ENCODE measurements at regions not wholly inside any gene's neighbourhood (a gene's known extent, or its start where the extent isn't known, plus 50 kb on each side); places are given as distances from the start of the nearest gene placed in this dataset.

- TF ChIP-seq GATA3 (IDR thresholded peaks at IDR 0.05; ENCODE audit: low read depth, low read length) (no peak), GATA2 (IDR thresholded peaks at IDR 0.05; ENCODE audit: low read depth, low read length) (no peak)
Observed at GRCh38 chr5:155134130-155134529, 120.6 kb downstream of the KIF4B start.

GRCh38 chr5:155136216-155136850 lies 122.8 kb downstream of the KIF4B start:
- no peak for TF ChIP-seq GATA2 (IDR thresholded peaks at IDR 0.05; ENCODE audit: low read depth, low read length)
- TF ChIP-seq GATA3 (IDR thresholded peaks at IDR 0.05; ENCODE audit: low read depth, low read length) = no peak

GRCh38 chr5:155137683-155138082 lies 124.1 kb downstream of the KIF4B start:
- TF ChIP-seq GATA2 (IDR thresholded peaks at IDR 0.05; ENCODE audit: low read depth, low read length) (no peak), GATA3 (IDR thresholded peaks at IDR 0.05; ENCODE audit: low read depth, low read length) (no peak)

GRCh38 chr5:155140646-155141045 lies 127.1 kb downstream of the KIF4B start:
- TF ChIP-seq GATA3 (IDR thresholded peaks at IDR 0.05; ENCODE audit: low read depth, low read length) (no peak), GATA2 (IDR thresholded peaks at IDR 0.05; ENCODE audit: low read depth, low read length) (no peak)

GRCh38 chr5:155144956-155145355 lies 131.4 kb downstream of the KIF4B start:
- no peak for TF ChIP-seq GATA2 (IDR thresholded peaks at IDR 0.05; ENCODE audit: low read depth, low read length)
- no peak for TF ChIP-seq GATA3 (IDR thresholded peaks at IDR 0.05; ENCODE audit: low read depth, low read length)

GRCh38 chr5:155147222-155147621 lies 133.7 kb downstream of the KIF4B start:
- no peak for TF ChIP-seq GATA3 (IDR thresholded peaks at IDR 0.05; ENCODE audit: low read depth, low read length)
- no peak for TF ChIP-seq GATA2 (IDR thresholded peaks at IDR 0.05; ENCODE audit: low read depth, low read length)

- no peak for TF ChIP-seq GATA3 (IDR thresholded peaks at IDR 0.05; ENCODE audit: low read depth, low read length)
Observed at GRCh38 chr5:155148694-155149093, 135.1 kb downstream of the KIF4B start.

GRCh38 chr5:155150012-155150411 lies 136.5 kb downstream of the KIF4B start:
- no peak for TF ChIP-seq GATA2 (IDR thresholded peaks at IDR 0.05; ENCODE audit: low read depth, low read length)
- no peak for TF ChIP-seq GATA3 (IDR thresholded peaks at IDR 0.05; ENCODE audit: low read depth, low read length)

- TF ChIP-seq GATA3 (IDR thresholded peaks at IDR 0.05; ENCODE audit: low read depth, low read length) (no peak), GATA2 (IDR thresholded peaks at IDR 0.05; ENCODE audit: low read depth, low read length) (no peak)
Observed at GRCh38 chr5:155154973-155155372, 141.4 kb downstream of the KIF4B start.

GRCh38 chr5:155167736-155168135 lies 154.2 kb downstream of the KIF4B start:
- TF ChIP-seq GATA3 (IDR thresholded peaks at IDR 0.05; ENCODE audit: low read depth, low read length) = no peak
- no peak for TF ChIP-seq GATA2 (IDR thresholded peaks at IDR 0.05; ENCODE audit: low read depth, low read length)

GRCh38 chr5:155181542-155181941 lies 168.0 kb downstream of the KIF4B start:
- TF ChIP-seq GATA3 (IDR thresholded peaks at IDR 0.05; ENCODE audit: low read depth, low read length) (no peak), GATA2 (IDR thresholded peaks at IDR 0.05; ENCODE audit: low read depth, low read length) (no peak)

- TF ChIP-seq GATA2 (IDR thresholded peaks at IDR 0.05; ENCODE audit: low read depth, low read length) (no peak), GATA3 (IDR thresholded peaks at IDR 0.05; ENCODE audit: low read depth, low read length) (no peak)
Observed at GRCh38 chr5:155189476-155189875, 175.9 kb downstream of the KIF4B start.

GRCh38 chr5:155189981-155190380 lies 176.4 kb downstream of the KIF4B start:
- TF ChIP-seq GATA2 (IDR thresholded peaks at IDR 0.05; ENCODE audit: low read depth, low read length) (no peak), GATA3 (IDR thresholded peaks at IDR 0.05; ENCODE audit: low read depth, low read length) (no peak)

GRCh38 chr5:155193029-155193428 lies 179.5 kb downstream of the KIF4B start:
- no peak for TF ChIP-seq GATA3 (IDR thresholded peaks at IDR 0.05; ENCODE audit: low read depth, low read length)
- no peak for TF ChIP-seq GATA2 (IDR thresholded peaks at IDR 0.05; ENCODE audit: low read depth, low read length)

GRCh38 chr5:155193483-155194107 lies 180.0 kb downstream of the KIF4B start:
- TF ChIP-seq GATA2 (IDR thresholded peaks at IDR 0.05; ENCODE audit: low read depth, low read length) (no peak), GATA3 (IDR thresholded peaks at IDR 0.05; ENCODE audit: low read depth, low read length) (no peak)

All from SH-SY5Y (cell line).